HG02623 (cell line): ENCODE measurements at regions not wholly inside any gene's neighbourhood (a gene's known extent, or its start where the extent isn't known, plus 50 kb on each side); places are given as distances from the start of the nearest gene placed in this dataset.
"Not testable (repeated sequence)": the region's sequence is repeated elsewhere in the genome, so short reads cannot be mapped to it uniquely, and the experiment has no call there.

ENCODE experiments used
- ATAC-seq: cut with Tn5 transposase; IDR thresholded peaks from one replicate; pipeline ENCODE4 v1.9.1; 2021; ENCODE audit warnings: moderate library complexity; ENCODE audit not compliant: unreplicated experiment

DNA sequence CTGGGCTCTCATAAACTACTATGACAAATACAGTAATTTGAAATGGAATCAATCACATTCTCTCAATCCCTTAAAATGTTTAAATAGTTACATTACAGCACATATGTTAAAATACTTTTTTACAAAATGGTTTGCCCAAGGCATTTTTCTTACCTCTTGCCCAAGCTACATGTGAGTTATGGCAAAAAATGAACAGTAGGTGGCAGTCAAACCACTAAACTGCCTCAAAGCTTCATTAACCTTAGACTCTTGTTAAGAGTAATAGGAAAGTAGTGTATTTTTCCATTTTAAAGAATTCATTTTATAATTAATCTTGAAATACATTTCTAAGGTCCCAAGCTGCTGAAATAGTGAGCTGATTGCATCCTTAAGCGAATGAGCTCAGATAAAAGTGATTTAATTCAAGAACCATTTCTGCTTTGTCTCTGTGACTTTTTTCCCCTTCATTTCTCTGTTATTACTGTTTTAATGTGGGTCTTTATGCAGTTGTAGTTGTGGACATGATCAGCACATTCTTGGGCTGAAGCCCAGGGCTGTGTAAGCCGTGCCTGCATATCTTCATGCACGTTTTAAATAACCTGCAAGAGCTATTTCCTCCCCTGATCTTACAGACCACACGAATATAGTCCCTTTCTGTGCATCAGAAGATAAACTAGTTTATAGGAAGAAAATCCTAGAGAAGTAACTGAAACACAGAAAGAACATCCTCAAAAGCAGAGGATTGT lies 311.8 kb downstream of the LNPK start:
- no peak for ATAC-seq

DNA sequence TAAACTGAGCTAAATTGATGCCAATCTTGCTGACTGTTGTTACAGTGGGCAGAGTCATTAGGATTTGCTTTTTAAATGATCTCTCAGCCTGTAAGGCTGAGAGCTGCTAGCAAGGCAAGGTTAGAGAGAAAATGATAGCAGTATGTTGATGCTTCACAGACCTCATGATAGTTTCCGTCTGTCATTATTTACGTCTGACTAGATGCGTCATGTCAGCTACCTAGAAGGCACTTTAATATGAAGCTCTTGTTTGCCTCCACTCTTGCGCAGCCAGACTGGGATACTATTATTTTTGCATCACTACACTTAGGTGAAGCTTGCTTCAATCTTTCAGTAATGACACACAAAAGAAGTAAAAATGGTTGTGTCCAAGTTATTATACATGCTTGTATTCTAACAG lies 313.8 kb downstream of the LNPK start:
- no peak for ATAC-seq

DNA sequence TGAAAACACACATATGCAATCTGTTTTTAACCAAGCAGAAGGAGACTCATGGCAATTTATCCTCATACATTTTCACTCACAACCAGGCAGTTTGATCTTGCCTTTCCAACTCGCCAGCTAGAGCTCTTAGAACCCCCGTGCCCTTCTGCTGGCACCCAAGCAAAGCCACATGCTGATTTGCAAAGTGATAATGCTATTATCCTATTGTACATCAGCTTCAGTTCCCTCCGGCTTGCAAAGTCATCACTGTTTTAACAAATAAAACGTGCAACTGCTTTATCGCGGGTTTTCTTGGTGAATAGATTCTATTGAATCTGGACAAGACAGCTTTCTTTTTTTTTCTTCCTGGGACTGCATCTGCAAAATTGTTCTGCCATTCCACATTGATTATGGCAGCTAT lies 314.6 kb downstream of the LNPK start:
- no peak for ATAC-seq

DNA sequence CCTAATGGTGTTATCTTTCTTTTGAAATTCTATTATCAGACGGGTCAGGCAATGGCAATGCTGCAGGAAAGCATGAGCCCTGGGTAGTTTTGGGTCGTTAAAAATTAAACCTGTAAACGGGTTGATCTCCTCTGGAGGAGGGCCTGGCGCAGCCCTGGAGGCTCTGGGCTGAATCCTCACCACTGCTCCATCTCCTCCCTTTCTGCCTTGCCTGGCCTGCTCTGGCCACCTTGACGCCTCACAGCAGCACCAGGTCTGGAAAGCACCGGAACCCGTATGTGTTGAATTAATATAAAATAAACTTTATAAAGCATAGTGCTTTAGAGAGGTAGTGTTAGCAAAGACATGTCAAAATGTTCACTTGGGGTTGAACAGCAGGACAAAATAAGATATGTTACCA lies 316.1 kb downstream of the LNPK start:
- no peak for ATAC-seq

DNA sequence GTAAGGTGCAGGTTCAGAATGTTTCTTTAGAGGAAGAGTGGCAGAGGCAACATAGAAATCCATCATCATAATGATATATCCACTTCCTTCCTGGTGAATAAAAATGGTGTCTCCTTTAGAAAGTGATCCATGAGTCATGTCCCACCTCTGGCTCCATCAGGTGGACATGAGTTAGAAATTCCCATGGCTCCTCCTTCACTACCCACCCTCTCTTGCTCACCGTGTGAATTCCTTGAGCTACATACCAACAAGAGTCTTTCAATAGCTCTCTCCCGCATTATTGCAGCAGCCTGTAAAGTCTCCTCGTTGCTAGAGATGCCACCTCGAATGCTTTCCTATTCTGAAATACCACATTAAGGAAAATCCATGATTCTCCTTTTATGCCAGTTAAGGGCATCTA lies 317.6 kb downstream of the LNPK start:
- ATAC-seq: no peak

DNA sequence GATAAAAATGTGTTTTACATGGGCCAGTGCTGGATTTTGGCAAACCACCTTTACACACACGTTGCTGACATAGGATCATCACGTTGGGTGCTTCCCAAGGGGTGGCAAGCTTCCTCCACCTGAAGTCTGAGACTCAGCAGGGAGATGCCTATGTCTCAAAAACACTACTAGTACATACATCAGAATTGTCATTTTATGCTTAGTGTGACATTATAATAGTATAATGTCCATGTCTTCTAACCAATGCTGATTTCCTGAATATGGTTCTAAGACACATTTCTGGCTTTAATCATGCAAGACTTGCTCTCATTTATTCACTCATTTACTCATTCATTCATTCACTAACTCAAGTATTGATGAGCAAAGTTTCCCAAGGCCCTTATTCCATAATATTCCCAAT lies 322.3 kb downstream of the LNPK start:
- no peak for ATAC-seq

DNA sequence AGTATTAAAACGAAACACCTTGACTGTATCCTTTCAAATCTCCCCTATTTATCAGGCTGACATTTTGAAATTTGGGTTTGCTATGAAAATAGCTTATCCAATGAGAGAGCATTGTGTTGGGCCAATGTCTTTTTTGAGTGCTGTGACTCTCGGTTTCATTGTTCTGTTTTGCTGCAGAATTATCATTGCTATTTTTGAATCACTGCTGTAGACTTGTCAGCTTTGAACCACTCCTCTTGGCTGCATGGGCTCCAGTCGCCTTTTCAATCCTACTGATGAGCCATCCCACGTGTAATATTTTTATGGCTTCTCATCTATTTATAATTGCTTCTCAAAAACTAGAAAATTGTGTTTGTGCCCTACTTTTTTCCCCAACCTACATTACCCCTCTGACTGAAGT lies 322.8 kb downstream of the LNPK start:
- no peak for ATAC-seq

DNA sequence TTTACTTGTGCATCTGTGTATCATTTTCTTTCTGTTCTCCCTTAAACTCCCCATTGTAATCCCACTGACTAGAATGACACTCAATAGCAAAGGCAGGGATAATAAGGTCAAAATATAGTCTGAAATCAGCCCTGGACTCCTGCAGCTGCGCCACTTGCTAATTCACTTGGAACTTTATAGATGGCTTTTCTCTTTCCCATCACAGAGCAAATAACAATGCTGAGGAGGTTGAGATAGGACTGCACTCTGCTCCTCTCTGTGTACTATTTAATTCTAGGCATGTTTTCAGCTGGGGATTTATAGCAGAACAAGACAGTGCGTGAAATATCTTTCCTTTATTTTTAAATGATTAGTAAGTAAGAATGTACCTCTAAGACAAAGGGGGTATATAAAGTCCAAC lies 324.2 kb downstream of the LNPK start:
- no peak for ATAC-seq

DNA sequence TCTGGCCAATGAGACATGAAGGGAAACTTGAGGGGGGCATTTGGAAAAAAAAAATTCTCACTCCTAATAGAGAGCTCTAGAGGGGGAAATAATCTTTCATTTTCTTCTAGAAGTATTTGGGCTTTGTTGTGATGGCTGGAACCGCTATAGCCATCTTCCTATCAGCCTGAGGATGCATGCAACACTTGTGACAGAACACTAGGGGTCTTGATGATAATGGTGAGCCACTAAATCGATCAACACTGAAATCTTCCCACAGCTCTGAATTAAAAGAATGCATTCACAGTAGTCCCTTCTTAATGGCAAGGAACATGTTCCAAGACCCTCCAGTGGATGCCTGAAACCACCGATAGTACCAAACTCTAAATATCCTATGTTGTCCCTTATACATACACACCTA lies 325.3 kb downstream of the LNPK start:
- no peak for ATAC-seq

DNA sequence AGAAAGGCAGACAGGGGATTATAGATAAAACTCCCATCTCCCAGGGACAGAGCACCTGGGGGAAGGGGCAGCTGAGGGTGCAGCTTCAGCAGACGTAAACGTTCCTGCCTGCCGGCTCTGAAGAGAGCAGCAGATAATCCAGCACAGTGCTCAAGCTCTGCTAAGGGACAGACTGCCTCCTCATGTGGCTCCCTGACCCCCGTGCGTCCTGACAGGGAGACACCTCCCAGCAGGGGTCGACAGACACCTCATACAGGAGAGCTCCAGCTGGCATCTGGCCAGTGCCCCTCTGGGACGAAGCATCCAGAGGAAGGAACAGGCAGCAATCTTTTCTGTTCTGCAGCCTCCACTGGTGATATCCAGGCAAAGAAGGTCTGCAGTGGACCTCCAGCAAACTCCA lies 333.3 kb downstream of the LNPK start:
- ATAC-seq: not testable (repeated sequence)

DNA sequence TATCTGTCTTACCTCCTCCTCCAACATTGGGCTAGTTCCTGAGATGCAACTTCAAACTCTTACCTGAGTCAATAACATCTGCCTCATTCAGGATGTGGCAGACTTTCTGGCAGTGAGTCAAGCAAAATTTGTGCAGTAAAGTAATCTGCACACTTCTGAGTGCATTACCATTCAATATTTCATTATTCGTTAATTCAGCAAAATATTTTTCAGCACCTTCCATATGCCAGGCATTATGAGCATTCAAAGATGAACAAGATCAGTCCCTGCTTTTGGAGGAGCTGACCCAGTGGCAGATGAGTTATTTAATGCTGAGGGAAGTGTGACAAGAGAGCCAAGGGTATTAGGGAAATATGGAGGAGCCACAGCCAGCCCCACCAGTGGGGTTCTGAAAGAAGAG lies 339.7 kb downstream of the LNPK start:
- ATAC-seq: no peak

DNA sequence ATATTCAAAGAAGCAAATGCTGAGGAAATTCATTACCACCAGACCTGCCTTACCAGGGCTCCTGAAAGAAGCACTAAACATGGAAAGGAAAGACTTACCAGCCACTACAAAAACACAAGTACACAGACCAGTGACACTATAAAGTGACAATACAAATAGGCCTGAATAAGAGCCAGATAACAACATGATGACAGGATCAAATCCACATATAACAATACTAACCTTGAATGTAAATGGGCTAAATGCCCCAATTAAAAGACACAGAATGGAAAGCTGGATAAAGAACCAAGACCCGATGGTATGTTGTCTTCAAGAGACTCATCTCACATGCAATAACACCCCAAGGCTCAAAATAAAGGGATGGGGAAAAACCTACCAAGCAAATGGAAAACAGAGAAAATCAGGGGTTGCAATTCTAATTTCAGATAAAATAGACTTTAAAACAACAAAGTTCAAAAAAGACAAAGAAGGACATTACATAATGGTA lies 353.4 kb downstream of the LNPK start:
- ATAC-seq: no peak

DNA sequence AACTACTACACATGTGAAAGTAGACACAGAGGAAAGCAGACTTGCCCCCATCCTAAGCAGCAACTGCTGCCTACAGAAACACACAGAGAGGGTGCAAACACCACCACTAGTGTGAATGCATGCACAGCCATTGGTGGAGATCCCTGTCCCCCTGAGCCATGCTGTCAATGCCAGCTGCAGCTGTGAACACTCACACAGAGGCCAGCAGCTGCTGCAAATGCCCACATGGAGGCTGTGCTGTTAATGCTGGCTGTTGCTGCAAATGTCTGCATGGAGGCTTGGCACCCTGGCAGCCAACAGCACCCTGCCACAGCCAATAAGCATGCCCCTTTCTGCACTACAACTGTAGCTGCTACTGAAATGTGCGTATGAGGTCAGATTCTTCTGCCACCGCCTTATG lies 355.0 kb downstream of the LNPK start:
- no peak for ATAC-seq

DNA sequence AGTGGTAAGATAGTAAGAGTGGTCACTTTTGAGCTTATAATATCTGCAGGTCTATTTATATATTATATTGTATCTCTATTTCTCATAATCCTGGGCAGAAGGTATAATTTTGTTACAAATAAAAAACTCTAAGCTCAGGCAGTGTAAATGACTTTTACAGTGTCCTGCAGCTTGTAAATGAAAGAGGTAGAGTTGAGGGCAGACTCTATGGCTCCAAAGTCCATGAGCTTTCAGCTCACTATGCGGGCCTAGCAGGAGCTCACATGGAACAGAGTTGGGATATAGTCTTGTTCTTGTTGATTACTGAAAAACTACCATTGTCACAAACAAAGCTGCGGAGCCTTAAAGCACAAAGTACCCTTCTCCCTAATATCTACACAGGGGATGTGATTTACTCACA lies 361.4 kb downstream of the LNPK start:
- ATAC-seq: no peak

DNA sequence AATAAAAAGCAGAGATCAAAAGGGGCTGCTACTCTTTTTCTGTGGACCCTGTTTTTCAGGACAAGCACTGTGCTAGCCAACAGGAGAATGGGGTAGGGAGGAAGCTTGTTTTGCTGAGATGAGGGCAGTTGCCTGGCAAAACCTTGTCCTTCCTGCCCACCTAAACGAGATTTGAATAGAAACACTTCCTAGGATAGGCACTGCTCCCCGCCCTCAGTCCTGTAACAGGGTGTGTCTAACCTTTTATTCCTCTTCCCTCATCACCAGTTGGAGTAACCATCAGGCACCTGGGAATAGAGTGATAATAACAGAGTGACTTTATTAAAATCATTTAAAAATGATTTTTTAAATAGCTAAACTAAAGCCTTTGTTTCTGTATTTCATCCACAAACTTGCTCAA lies 368.8 kb downstream of the LNPK start:
- no peak for ATAC-seq

DNA sequence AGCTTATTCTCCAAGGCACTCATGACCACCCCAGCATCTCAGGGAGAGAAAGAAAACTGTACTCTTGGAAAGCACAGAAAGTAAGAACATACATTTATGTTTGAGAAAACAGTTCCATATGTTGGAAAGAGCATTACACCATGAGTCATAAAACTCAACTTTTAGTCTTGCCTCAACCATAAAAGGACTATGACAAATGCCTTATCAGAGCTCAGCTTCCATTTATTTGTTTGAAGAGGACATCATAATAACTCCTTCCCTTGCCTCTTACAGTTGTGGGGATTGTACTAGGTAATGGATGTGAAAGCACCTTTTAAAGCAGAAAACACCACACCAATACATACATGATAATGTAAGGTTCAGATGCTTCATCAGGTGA lies 370.8 kb downstream of the LNPK start:
- ATAC-seq: no peak

DNA sequence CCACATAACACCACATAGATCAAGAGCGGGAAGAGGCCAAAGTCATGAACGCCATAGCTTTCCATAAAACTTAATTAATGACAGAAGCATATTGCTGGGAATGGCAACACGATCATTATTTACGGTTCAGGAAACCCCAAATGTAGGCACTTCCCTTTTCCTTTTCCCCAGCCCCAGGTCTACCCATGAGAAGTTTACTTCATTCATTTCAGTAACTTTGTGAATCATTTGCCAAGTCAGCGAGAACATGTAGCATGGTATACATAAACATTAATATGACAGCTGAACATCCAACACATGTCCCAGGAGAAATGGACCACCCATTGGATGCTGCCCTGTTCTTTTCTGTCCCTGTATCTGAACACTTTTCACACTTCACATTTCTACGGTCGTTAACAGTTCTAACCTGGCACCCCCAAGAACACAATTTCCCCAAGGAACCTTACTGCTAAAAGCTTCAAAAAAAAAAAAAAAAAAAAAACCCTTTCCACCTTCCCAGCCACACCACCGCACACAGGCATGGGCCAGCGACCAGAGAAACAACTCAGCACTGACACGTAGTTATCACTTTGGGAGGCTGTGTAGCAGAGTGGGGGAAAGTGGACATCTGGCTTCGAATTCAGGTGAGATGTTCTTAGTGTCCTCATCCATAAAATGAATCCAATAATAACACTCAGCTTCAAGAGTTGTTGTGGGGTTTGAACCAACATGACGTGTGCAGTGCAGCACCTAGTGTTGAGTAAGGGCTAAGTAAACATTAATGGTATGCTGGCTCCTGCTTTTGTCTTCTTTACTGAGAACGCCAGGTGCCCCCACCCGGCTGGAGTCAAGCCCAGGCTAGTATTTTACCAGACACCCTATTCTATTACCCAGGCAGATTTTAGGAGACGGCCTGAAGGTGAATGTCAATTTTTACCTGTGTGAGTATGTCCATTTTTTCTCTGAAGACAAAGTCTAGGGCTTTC lies 371.5 kb downstream of the LNPK start:
- ATAC-seq: no peak

DNA sequence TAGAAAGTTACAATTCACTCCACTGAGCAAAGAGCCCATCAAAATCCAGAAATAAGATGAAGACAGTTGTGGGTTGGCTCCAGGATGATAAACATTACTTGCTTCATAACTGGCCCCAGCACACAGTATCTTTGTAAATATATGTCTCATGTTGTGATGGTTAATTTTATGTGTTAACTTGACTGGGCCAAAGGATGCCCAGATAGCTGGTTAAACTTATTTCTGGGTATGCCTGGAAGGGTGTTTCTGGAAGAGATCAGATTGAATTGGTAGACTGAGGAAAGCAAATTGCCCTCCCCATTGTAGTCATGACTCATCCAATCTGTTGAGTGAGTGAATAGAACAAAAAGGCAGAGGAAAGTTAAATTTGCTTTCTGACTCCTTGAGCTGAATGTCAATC lies 373.8 kb downstream of the LNPK start:
- ATAC-seq: no peak

DNA sequence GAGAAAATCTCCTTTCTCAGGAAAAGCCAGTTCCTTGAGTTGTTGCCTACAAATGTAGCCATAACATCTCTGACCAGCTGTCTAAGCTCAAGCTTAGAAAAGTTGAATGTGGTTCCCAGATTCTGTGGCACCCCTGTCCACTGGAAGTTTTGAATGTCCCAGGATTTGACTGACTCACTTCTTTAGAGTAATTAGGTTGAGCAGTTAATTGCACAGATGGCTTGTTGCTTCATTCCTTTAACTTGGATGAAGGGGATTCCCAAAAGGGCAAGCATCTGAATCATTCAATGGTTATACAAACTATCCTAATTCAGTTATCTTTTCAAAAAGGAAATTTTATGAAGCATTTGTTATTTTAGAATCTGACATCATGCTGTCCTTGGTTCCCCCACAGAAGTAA lies 374.7 kb downstream of the LNPK start:
- no peak for ATAC-seq

DNA sequence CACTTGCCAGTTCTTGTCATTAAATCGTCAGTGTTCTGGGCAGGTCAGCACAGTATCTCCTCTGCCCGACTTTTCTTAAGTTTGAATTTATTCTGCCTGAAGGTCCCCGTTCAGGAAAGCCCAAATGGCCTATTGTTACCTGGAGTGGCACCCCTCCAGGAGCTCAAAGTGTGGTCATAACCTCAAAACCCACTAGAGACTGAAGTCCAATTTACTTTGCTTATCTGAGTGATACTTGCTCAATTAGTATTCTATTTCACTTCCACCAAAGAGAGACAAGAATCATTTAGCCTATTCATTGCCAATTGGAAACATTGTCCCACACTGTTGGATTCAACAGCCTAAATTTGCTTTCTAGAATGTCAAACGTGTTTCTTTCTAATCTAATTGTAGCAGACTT lies 375.3 kb downstream of the LNPK start:
- no peak for ATAC-seq

DNA sequence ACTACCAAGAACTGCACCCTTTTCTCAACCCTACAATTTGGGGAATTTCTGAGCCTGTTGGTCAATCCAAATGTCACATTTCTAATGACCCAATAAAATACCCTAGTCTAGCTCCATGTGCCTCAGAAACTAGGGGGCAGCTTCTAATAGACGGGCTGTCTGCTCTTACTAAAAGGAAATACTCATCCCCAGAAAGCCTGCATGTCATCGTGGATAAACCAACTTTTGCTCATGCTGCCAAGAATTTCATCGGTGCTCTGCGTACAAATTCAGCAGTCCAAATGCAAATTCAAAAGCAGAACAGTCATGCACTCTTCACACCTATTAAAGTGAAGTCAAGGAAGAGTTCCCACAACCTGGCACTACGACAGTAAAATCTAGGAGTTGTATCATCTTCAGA lies 377.3 kb downstream of the LNPK start:
- ATAC-seq: no peak

DNA sequence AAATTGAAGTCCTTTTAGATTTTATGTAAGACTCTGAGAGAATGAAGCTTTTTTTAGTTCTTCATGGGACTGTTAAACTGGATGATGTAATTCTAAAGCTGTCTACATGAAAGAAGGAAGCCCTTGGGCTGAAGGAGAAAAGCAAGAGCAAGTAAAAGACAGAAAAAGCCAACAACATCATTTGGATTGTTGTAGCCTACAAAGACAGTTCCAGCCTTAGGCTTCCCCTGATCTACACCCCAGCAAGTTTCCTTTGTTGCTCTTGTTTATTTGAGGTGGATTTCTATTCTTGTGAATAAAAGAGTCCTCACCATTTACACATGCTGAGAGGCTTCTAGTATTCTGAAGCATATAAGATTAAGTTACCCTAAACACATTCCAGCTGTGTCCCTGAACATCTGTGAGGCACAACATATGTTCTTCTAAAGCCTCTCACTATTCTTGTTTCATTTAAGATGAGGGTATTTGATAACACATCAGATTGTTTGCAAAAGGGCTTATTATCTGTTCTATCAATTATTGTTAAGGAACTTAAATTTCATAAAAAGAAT lies 377.8 kb downstream of the LNPK start:
- ATAC-seq: no peak
